HuH-7 (cell line): ENCODE measurements at regions not wholly inside any gene's neighbourhood (a gene's known extent, or its start where the extent isn't known, plus 50 kb on each side); places are given as distances from the start of the nearest gene placed in this dataset.
"Not testable (repeated sequence)": the region's sequence is repeated elsewhere in the genome, so short reads cannot be mapped to it uniquely, and the experiment has no call there.

Source experiments
- DNase-seq: peaks from one replicate; pipeline ENCODE4 v3.0.0; 2011; ENCODE audit warnings: low spot score

DNA sequence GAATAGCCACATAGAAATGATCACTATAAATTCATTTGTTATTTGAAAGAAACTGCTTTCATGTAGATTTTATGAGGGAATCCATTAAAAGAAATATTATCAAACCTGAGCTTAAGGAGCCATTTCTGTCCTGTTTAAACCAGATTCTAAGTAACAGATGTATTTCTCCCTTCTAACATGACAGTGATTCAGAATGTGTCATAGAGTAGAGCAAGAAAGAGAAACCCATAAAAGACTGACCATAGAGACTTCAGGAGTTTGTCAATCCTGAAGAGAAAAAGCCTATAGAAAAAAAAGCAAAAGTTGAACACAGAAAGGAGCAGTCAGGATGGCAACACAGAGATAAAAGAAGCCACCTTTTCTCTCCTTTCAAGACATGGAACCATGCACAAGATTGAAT is 390.6 kb downstream of the PRIM2 start:
- not testable (repeated sequence) for DNase-seq

GRCh38 chr6:57722546-57722945 is 405.1 kb downstream of the PRIM2 start:
- not testable (repeated sequence) for DNase-seq

GRCh38 chr6:57723815-57724401 is 406.5 kb downstream of the PRIM2 start:
- DNase-seq: not testable (repeated sequence)

GRCh38 chr6:57729407-57729806 is 412.0 kb downstream of the PRIM2 start:
- not testable (repeated sequence) for DNase-seq

DNA sequence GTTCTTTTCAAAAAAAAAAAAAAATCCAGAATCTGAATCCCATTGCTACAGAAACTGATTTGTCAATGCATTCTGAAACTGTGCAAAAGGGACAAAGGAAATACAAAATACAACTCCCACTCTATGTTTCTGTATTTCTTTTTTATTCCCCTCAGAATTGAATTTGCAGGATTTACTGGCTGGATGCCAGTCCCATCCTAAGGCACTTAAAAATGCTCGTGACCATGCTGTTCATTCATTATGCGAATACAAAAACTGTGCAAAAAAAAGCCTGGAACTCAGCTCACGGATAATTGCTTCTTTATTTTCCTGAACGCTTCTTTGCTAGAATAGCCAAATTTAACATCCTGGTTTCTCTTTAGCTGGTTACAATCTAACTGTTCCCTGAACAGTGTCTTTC is 413.3 kb downstream of the PRIM2 start:
- not testable (repeated sequence) for DNase-seq

DNA sequence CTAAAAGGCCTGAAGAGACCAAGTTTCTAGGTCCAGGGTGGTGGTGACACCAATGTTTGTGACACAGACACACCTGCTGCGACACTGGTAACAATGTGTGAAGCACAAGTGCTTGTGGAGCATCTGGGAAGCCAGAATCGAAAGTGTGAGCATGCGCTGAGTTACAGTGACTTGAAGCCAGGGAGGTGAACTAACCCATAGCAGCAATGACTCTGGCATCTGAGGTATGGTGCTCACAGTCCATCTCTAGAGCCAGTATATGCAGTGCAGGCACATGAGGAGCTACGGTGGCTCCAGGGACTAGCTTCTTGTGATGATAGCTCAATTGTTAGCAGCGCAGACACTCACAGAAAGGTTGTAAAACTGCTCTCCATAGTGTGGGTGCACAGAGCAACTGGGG is 430.3 kb downstream of the PRIM2 start:
- not testable (repeated sequence) for DNase-seq

DNA sequence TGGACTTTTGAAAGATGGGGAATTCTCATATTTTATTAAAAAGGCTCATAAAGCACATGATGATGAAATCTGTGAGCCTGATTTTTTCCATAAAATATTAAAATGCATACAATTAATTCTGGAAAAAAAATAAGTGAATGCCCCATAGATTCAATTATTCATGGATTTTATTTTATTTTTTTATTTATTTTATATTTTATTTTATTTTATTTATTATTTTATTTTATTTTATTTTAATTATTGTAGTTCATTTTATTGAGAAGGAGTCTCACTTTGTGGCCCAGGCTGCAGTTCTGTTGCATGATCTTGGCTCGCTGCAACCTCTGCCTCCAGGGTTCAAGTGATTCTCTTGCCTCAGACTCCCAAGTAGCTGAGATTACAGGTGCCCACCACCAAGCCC is 442.4 kb downstream of the PRIM2 start:
- not testable (repeated sequence) for DNase-seq

DNA sequence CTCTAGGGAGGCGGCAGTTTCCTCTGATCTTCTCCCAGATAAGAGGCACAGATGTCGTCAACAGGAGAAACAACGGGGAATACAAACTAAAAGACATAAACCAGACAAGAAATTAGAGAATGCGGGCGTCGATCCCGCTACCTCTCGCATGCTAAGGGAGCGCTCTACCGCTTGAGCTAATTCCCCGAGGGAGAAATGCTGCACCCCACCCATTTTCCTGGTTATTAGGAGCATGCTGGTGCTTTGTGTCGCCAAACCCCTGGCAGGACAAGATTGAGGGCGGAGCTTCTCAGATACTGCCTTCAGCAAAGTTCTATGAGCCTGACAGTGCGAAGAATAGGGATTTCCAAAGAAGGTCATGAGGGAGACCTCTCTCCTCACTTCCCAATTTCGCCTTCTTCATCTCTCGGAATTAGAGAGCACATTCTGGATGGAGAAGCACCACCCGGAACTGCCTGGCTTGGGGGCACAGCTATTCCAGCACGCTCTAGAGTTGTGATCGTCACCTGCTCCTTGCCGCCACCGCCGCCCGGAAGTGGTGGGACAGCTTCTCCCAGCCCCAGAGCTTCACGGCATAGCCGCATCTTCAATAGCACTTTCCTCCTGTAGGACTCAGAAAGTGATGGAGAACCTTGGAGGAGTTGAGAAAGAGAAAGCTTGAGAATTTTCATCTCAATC is 475.4 kb downstream of the PRIM2 start:
- not testable (repeated sequence) for DNase-seq

DNA sequence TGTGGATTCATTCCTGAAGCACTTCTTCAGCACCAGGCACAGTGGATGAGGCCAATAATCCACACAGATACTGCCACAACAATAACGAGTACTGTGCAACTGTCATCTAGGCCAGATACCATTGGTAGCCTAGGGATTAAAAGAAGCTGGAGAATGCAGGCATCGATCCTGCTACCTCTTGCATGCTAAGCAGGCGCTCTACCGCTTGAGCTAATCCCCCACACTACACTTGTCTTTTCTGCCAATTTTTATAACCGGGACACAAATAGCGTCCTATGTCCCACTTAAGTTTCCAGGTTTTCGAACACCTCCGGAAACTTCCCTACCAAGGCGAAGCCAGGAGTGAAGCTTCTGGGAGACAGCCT is 475.9 kb downstream of the PRIM2 start:
- DNase-seq: not testable (repeated sequence)

DNA sequence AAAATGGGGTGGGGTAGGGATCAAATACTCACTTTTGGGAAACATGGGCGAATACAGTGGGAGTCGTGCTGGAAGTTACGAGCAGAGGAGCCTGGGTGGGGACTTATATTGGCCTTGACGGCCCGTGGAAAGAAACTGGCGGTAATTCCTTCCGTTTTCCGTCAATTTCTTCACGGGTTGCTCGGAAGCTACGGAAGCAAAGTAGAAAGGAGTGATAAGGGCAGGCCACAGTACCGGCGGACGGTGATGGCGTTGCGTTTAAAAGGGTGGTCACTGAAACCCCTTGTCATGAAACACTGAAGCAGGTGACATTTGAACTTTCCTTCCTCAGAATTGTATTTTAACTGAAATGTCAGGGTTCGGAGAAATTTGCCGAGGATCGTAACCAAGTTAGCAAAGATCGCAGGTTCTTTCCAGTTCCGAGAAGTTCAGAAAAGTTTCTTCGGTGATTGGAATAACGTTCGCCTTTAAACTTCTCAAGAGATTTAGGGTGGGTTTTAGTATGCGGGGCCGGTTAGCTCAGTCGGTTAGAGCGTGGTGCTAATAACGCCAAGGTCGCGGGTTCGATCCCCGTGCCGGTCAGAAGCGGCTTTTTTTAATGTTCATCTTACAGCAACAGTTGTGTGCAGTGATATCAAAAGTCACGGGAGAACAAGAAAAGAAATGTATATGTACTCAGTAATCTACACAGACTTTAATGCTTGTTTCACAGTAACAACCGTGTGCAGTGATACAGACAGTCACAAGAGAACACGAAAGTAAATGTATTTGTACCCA is 482.5 kb downstream of the PRIM2 start:
- not testable (repeated sequence) for DNase-seq

- DNase-seq: not testable (repeated sequence)
These were observed 491.2 kb downstream of the PRIM2 start for GRCh38 chr6:57808581-57808980.

DNA sequence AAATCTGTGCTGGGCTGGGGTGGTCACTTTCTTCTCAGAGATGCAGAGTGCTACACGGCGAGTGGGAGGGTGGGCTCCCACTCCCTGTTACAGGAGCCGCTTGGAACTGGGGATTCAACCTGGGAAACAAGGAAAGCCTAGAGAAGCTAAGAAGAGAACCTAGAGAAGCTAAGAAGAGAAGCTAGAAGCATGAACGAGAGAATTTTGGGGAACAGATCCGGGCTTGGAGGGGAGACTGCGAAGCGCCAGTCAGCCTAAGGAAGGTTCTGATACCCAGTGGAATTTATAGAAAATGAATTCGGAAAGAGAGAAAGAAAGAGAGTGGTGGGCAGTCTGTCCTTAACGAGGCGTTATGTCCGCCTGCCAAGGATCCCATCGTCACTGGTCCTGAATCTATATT is 492.0 kb downstream of the PRIM2 start:
- not testable (repeated sequence) for DNase-seq

- DNase-seq: not testable (repeated sequence)
These were observed 496.0 kb downstream of the PRIM2 start for GRCh38 chr6:57813271-57814075.

GRCh38 chr6:57815826-57816225 is 498.4 kb downstream of the PRIM2 start:
- not testable (repeated sequence) for DNase-seq

- DNase-seq: not testable (repeated sequence)
These were observed 503.9 kb downstream of the PRIM2 start for GRCh38 chr6:57821325-57821724.

GRCh38 chr6:57822448-57822847 is 505.0 kb downstream of the PRIM2 start:
- not testable (repeated sequence) for DNase-seq

GRCh38 chr6:57822896-57823358 is 505.5 kb downstream of the PRIM2 start:
- DNase-seq: no peak

GRCh38 chr6:57837622-57838209 is 520.3 kb downstream of the PRIM2 start:
- DNase-seq: not testable (repeated sequence)

DNA sequence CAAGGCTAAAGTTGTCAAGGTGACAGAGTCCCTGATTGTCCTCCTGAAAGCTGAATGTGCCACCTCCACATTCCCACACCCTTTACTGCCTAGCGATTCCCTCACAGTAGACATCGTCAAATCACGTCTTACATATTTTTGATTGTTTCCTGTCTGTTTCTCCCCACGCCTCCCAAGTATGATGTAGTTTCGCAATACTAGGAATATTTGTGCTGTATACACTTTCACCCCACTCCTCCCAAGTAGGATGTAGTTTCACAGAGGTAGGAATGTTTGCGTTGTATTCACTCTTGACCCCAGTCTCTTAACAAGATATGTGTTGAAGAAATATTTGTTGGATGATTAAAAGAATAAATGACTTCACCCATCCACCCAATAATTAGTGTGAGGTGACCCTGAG is 524.1 kb downstream of the PRIM2 start:
- DNase-seq: not testable (repeated sequence)

DNA sequence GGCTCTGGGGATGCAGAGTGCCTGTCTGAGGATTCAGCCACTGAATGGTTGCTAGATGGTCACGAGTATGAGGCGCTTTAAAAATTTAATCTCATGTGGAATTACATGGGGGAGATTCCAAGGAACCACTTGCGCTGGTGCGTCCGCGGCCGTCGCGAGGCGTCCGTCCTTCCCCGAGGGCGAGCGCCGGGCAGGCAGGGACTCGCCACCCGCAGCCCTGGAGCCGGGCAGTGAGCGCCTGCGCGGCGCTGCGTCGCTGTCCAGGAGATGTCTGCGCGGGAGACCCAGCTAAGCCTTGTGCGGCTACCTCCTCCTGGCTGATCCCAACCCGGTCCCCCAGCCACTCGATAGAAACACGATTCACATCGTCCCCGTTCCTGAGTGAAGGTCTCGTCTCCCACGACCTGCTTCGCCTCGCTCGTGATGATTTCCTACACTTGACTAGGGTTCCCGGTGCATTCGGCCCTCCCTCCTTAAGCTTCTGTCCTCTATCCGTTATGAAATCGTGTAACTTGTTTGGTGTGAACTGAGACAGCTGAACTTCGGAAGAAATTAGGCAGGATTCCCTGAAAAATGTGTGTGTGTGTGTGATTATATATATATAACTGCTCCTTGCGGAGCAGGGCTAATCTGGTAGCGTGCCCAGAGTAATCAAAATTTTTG is 536.4 kb downstream of the PRIM2 start:
- peak; percentile 3 for DNase-seq
